ENCODE measurements at regions not wholly inside any gene's neighbourhood (a gene's known extent, or its start where the extent isn't known, plus 50 kb on each side); places are given as distances from the start of the nearest gene placed in this dataset.
"Not testable (repeated sequence)": the region's sequence is repeated elsewhere in the genome, so short reads cannot be mapped to it uniquely, and the experiment has no call there.

DNA sequence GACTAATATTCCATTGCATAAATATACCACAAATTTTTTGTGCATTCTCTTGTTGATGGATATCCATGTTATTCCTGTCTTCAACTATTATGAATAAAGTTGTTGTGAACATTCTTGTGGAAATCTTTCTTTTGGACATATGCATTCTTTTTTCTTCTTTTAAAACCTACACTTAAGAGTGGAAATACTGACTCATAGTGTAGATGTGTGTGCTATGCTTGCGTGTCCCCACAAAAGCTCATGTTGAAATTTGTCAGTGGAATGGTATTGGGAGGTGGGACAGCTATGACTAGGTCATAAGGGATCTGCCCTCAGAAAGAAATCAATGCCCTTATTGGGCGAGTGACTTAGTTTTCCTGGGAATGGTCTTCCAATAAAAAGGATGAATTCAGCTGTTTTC lies 203.6 kb upstream of the PRSS58 start:
- no peak for DNase-seq

GRCh38 chr7:142460402-142461117 lies 202.7 kb upstream of the PRSS58 start:
- no peak for DNase-seq

DNA sequence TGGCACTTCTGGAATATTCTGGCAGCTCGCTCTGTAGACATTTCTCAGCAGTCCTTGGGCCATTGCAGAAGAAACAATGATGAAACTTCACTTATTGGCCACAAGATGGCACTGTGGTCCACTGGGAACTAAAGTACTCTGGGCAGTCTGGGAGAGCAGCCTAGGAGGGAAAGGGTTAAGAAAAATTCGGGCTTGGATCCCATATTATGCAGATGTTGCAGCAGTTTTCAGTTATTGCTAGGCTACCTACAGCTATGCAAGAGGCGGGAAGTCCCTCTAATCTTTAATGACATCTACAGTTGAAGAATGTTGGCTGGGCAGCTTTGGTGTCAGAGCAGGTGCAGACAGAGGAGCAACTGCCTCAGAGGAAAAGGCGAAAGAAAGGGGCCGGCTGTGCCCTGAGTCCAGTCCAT lies 201.7 kb upstream of the PRSS58 start:
- no peak for DNase-seq

DNA sequence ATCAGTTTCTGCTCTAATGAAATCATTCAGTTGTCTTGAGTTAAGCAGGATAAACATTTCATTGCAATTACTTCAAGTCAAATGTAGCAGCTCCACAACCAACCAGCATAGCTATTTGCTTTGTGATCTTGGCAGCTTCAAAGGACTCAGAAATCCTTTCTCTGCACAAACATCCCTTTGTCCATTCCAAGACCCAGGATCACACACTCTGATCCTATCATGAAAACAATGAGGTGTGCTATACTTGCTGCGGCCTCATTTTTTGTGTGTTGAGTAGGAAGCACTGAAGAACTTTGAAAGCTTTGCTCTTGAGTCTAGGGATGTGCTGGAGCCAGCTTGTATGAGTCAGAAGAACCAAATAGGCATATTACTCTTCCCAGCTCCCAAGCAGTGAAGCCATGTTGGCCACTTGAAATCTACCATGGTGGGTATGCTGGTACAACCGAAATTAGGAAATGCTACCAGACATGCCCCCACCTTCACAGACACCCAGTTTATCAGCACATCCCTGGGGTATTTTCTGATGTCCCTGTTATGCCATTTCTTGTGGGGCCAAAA lies 199.4 kb upstream of the PRSS58 start:
- DNase-seq, result no peak

- DNase-seq, result no peak
Observed at GRCh38 chr7:142455392-142455791, 197.5 kb upstream of the PRSS58 start.

DNA sequence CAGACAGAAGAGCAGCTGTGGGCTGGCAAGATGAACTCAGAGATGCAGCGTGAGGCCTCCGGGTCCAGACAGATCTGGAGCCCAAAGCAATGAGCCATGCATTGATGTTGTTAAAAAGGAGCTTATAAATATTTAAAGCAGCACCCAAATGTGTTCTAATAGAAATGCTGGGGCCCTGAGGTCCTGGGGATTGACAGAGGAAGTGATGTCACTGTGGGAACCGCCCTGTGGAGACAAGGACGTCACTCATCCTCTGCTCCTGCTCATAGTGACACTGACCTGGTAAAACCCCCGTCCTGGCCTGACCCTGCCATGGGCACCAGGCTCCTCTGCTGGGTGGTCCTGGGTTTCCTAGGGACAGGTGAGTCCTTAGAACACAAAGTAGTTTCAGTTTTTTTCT lies 197.0 kb upstream of the PRSS58 start:
- no peak for DNase-seq

GRCh38 chr7:142452791-142453190 lies 194.9 kb upstream of the PRSS58 start:
- DNase-seq, result no peak

DNA sequence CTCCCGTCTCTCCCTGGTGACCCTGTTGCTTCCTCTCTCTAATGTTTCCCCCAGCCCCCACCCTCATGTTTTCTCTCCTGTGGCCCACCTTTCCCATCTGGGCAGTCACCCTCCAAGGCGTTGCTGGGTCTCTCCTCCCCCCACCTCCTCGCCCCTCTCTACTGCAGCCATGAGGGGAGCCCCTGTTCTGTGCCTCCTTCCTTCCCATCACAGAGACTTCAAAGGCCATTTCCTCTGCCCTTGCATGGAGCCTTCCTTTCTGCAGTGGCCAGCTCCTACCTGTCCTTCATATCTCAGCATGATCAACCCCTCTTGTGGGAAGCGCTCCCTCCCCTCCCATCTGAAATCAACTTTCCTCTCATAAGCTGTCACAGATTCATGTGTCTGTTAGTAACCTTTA lies 194.0 kb upstream of the PRSS58 start:
- DNase-seq, result no peak

DNA sequence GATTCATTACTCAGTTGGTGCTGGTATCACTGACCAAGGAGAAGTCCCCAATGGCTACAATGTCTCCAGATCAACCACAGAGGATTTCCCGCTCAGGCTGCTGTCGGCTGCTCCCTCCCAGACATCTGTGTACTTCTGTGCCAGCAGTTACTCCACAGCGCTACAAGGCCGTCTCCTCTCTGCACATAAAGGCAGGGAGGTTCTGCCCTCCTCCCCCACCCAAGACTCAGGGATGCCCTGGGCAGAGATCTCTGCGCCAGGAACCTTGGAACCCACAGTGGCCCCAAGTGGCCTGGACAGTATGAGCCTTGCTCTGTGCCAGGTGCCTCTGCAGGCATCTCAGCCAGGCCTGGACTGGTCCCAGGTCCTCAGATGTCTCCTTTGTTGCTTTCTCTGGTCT lies 193.4 kb upstream of the PRSS58 start:
- no peak for DNase-seq

- no peak for DNase-seq
Observed at GRCh38 chr7:142450695-142451094, 192.8 kb upstream of the PRSS58 start.

DNA sequence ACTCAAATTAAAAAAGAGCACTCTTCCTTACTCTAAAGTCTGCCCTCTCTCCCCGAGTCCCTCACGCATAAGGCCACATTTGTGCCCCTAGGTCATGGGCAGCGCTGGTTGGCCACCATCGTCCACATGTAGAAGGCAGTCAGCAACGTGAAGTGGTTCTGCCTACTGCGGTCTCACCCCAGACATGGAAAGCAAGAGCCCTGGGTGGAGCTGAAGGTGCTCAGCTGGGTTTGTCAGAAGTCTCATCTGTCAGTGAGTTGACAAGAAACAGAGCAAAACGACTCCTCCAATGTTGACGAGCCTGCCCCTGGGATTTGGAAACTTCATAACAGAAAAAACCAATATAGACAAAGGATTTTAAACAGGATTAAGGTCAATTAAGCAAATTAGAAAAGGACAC lies 192.3 kb upstream of the PRSS58 start:
- no peak for DNase-seq

DNA sequence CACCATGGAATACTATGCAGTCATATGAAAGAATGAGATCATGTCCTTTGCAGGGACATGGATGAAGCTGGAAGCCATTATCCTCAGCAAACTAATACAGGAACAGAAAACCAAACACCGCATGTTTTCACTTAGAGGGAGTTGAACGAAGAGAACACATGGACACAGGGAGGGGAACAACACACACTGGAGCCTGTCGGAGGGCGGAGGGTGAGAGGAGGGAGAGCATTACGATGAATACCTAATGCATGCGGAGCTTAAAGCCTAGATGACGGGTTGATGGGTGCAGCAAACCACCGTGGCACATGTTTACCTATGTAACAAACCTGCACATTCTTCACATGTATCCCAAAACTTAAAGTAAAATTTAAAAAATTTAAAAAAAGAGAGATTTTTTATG lies 191.0 kb upstream of the PRSS58 start:
- not testable (repeated sequence) for DNase-seq

DNA sequence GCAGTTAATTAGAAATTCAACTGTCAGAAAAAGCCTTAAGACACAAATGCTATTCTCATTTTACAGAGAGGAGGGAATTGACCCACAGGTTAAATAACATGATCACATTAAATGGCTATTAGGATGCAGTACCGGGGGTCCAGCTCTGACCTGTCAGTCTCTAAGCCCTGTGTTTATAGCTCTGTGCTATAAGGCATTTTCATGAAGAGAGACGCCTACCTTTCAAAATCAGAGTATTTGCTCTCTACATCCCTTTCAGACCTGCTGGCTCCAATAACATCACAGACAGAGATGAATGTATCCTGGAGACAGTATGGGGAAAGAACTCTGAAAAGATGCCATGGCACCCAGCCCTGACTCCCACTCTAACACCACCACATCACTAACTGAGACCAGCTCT lies 189.9 kb upstream of the PRSS58 start:
- no peak for DNase-seq

DNA sequence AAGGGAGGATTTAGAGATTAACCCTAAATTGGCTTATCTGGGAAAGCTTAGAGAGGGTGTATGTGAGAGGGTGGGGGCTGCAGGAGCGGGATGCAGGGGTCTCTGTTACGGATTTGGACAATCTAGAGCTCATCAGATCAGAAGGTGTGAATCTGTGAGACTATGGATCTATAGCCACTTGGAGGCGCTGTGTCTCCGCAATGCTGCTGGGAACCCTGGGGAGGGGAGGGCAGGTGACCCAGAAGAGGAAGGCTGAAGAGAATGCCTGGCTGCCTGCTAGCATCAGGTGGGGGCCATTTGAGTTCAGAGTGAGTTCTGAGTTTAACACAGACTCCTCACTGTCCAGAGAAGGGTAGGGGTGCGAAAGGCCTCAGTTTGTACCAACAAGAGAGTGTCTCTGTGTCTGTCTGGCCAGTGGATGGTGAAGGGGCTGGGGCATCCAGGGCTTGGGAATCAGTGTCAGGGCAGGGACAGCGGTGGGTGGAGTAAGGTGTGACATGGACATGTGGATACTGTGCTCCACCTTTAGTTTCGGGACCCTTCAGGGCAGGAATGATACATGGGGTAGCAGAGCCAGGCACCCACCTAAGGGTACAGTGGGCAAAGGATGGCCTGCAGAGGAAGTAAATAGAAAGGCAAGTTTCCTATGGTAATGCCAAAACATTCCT lies 187.3 kb upstream of the PRSS58 start:
- DNase-seq, result peak in 1 of 2 donors; percentile 21

- DNase-seq, result no peak
Observed at GRCh38 chr7:142443216-142444010, 185.6 kb upstream of the PRSS58 start.

GRCh38 chr7:142442396-142442795 lies 184.5 kb upstream of the PRSS58 start:
- DNase-seq, result no peak

DNA sequence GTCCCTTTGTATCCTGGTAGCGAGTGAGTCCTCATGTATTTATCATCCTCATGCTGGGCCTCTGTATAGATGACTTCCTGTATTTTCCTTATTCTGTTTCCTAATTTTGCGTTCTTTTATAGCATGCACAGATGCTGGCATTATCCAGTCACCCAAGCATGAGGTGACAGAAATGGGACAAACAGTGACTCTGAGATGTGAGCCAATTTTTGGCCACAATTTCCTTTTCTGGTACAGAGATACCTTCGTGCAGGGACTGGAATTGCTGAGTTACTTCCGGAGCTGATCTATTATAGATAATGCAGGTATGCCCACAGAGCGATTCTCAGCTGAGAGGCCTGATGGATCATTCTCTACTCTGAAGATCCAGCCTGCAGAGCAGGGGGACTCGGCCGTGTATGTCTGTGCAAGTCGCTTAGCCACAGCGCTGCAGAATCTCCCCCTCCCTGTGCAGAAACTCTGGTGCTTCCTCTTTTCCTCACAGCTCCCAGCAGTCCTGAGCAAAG lies 183.1 kb upstream of the PRSS58 start:
- no peak for DNase-seq

DNA sequence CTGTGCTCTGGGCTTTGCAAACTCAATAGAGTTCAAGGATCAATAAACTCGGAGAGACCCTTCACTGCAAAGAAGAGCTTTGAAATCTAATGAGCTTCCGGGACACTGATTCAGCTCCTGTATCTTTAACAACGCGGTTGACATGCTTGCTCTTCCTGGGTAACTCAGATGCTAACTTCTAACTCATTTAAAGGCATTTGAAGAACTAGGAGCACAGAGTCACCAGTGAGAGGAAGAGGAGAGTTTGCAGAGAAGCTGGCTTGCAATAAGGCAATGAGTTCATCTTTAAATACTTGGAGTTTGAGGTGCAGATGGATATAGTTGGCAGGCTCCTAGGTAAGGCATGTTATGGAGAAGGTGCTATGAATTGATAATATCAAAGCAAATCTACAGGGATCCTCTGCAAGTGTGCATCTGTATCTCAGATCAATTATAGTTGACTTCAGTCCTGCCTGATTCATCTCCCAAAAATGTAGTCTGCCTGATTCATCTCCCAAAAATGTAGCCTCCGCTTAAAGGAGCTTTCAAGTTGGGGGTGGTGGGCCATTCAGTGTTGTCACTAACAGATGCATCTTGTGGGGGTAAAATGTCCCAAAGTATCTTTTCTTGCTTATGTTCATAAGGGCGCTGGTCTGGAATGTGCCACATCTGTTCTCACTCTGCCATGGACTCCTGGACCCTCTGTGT lies 182.5 kb upstream of the PRSS58 start:
- no peak for DNase-seq

GRCh38 chr7:142439739-142440138 lies 181.9 kb upstream of the PRSS58 start:
- no peak for DNase-seq

GRCh38 chr7:142438923-142439515 lies 181.2 kb upstream of the PRSS58 start:
- DNase-seq, result no peak

- DNase-seq, result peak in 1 of 2 donors; percentile 18
Observed at GRCh38 chr7:142438235-142438922, 180.5 kb upstream of the PRSS58 start.

DNA sequence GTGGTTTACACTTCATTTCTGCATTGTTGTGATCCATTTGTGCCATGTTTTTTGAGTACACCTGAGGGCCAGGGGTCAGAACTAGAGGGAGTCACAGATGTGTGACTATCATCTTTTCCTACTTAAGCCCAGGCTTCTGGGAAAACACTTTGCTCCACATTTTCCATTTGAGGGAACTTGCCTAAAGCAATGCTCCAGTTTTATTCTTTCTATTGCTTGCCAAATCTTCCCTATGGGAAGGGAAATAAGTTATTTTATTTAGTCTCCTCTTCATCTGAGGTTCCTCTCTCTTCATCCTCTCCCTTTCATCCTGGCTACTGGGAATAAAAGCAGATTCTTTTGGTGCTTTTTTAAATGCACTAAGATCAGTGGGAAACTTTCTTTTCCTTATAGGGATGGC lies 179.9 kb upstream of the PRSS58 start:
- DNase-seq, result no peak

All from stimulated activated CD4-positive, alpha-beta T cell treated with anti-CD3 and anti-CD28 coated beads, Interleukin-2, amount 100 ng/mL, for 48 hours (primary cell).